Activated CD8-positive, alpha-beta memory T cell treated with anti-CD3 and anti-CD28 coated beads for 24 hours (primary cell): ENCODE measurements at regions not wholly inside any gene's neighbourhood (a gene's known extent, or its start where the extent isn't known, plus 50 kb on each side); places are given as distances from the start of the nearest gene placed in this dataset.

Source experiments
- DNase-seq: peaks from one replicate; pipeline ENCODE4 v3.0.0-alpha.2; 2020

- no peak for DNase-seq
Measured at GRCh38 chr5:82684659-82685058, 392.5 kb downstream of the TMEM167A start.

- no peak for DNase-seq
Measured at GRCh38 chr5:82684165-82684564, 393.0 kb downstream of the TMEM167A start.

- no peak for DNase-seq
Measured at GRCh38 chr5:82679660-82680059, 397.5 kb downstream of the TMEM167A start.

- no peak for DNase-seq
Measured at GRCh38 chr5:82676661-82677060, 398.5 kb upstream of the RPS23 start.

GRCh38 chr5:82674671-82675070, 396.5 kb upstream of the RPS23 start:
- no peak for DNase-seq

GRCh38 chr5:82673057-82673809, 395.1 kb upstream of the RPS23 start:
- no peak for DNase-seq

- DNase-seq, result no peak
Measured at GRCh38 chr5:82670692-82671091, 392.5 kb upstream of the RPS23 start.

GRCh38 chr5:82669720-82670119, 391.6 kb upstream of the RPS23 start:
- no peak for DNase-seq

- no peak for DNase-seq
Measured at GRCh38 chr5:82666312-82666711, 388.2 kb upstream of the RPS23 start.

- no peak for DNase-seq
Measured at GRCh38 chr5:82664732-82665131, 386.6 kb upstream of the RPS23 start.

- DNase-seq, result no peak
Measured at GRCh38 chr5:82663225-82663624, 385.1 kb upstream of the RPS23 start.

GRCh38 chr5:82662340-82662739, 384.2 kb upstream of the RPS23 start:
- no peak for DNase-seq

- DNase-seq, result no peak
Measured at GRCh38 chr5:82661933-82662332, 383.8 kb upstream of the RPS23 start.

GRCh38 chr5:82661462-82661861, 383.3 kb upstream of the RPS23 start:
- no peak for DNase-seq

GRCh38 chr5:82659115-82659514, 381.0 kb upstream of the RPS23 start:
- no peak for DNase-seq

GRCh38 chr5:82657033-82657699, 379.0 kb upstream of the RPS23 start:
- DNase-seq, result no peak

- DNase-seq, result no peak
Measured at GRCh38 chr5:82656341-82656761, 378.2 kb upstream of the RPS23 start.

- no peak for DNase-seq
Measured at GRCh38 chr5:82655078-82655477, 376.9 kb upstream of the RPS23 start.

GRCh38 chr5:82649943-82650342, 371.8 kb upstream of the RPS23 start:
- no peak for DNase-seq

GRCh38 chr5:82644766-82645165, 366.6 kb upstream of the RPS23 start:
- DNase-seq, result no peak

GRCh38 chr5:82644229-82644628, 366.1 kb upstream of the RPS23 start:
- DNase-seq, result no peak

- no peak for DNase-seq
Measured at GRCh38 chr5:82642313-82642712, 364.2 kb upstream of the RPS23 start.

GRCh38 chr5:82641331-82642003, 363.3 kb upstream of the RPS23 start:
- no peak for DNase-seq

- DNase-seq, result no peak
Measured at GRCh38 chr5:82640916-82641315, 362.8 kb upstream of the RPS23 start.
